ENCODE measurements at regions not wholly inside any gene's neighbourhood (a gene's known extent, or its start where the extent isn't known, plus 50 kb on each side); places are given as distances from the start of the nearest gene placed in this dataset.

GRCh38 chr4:10320130-10320529 is 137.1 kb downstream of the ZNF518B start (continued):
- TF ChIP-seq ZNF781 (CRISPR knock-in tag; IDR thresholded peaks at IDR 0.05; ENCODE audit: borderline replicate concordance, not compliant biosample characterization) (no peak), ZNF644 (CRISPR knock-in tag; IDR thresholded peaks at IDR 0.05; ENCODE audit: low read depth) (peak; percentile 70), HNRNPK (IDR thresholded peaks at IDR 0.05; ENCODE audit: low read depth, low read length, poor library complexity, severe bottlenecking) (no peak), PAXIP1 (CRISPR knock-in tag; conservative IDR thresholded peaks at IDR 0.05) (peak; percentile 49; the same call in 1 of the 2 replicates), MEIS1 (CRISPR knock-in tag; IDR thresholded peaks at IDR 0.05; ENCODE audit: borderline replicate concordance) (peak; percentile 51; the same call in 1 of the 2 replicates), MYPOP (CRISPR knock-in tag; IDR thresholded peaks at IDR 0.05) (0 out of 2 replicates have a peak, but pooled peaks have one; percentile 27), GLMP (CRISPR knock-in tag; IDR thresholded peaks at IDR 0.05; ENCODE audit: borderline replicate concordance) (no peak), HNF4A (CRISPR knock-in tag; IDR thresholded peaks at IDR 0.05) (peak; percentile 66), ZNF318 (CRISPR knock-in tag; IDR thresholded peaks at IDR 0.05) (no peak), KDM6A (CRISPR knock-in tag; IDR thresholded peaks at IDR 0.05; ENCODE audit: low read depth) (no peak), ZNF691 (CRISPR knock-in tag; IDR thresholded peaks at IDR 0.05; ENCODE audit: borderline replicate concordance, low read depth) (no peak), ZNF292 (CRISPR knock-in tag; IDR thresholded peaks at IDR 0.05; ENCODE audit: borderline replicate concordance, low read depth) (peak; percentile 46; the same call in 1 of the 2 replicates), ZNF121 (CRISPR knock-in tag; IDR thresholded peaks at IDR 0.05) (no peak), MBNL3 (CRISPR knock-in tag; conservative IDR thresholded peaks at IDR 0.05) (no peak), PPARG (CRISPR knock-in tag; conservative IDR thresholded peaks at IDR 0.05) (no peak)
